NAMALWA (cell line): ENCODE measurements at regions not wholly inside any gene's neighbourhood (a gene's known extent, or its start where the extent isn't known, plus 50 kb on each side); places are given as distances from the start of the nearest gene placed in this dataset.
"Not testable (repeated sequence)": the region's sequence is repeated elsewhere in the genome, so short reads cannot be mapped to it uniquely, and the experiment has no call there.

Experiments
- DNase-seq: peaks from one replicate; pipeline ENCODE4 v3.0.0-alpha.2; 2015; ENCODE audit warnings: low spot score

DNA sequence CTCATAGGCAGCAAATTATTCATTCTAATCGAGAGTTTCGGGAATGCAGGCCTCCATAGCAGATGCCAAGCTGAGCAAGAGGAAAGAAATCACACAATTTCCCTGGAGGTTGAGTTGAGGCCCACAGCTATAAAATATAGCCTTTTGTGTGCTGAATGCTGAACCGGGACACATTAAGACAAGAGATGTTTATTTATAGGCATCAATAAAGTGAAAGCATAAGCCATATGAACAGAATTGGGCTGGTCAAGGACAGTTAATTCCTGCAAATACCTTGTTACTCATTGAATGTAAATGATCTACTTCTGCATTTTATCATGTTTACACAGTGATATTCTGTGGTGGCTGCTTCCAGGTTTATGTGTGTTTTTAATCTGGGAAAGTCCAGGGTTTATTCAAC, 461.7 kb downstream of the KLF12 start:
- DNase-seq: no peak

DNA sequence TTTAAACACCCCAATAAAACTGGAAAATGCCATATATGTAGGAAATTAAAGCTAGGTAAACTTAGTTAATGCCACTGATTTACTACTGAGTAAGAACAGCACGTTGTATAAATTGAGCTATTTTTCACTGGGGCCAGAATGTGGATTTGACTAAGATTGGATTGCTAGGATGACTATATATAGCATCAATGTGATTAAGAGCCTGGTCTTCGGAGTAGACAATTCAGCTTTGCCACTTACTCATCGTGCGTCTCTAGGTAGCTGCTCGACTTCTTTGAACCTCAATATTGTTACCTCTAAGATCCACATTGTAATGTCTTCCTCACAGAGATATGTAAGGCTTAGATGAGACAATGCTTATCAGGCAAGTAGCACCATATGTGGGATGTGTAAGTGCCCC, 462.5 kb downstream of the KLF12 start:
- no peak for DNase-seq

DNA sequence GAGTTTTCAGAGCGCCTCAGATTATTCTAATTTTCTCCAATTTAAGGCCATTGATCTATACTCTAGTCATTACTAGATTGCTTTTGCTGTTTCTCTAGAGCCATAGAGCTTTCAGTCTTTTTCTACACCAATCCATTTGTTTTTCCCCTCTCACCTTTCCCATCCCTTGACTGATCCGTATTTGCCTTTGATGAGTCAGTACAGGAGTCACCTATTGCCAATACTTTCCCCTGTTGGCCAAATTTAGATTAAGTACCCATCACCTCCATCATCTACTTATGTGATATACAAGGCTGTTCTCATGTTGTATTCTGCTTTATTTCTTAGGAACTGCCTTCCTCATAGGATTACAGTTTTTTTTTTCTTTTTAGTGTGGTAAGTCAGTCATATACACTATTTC, 463.2 kb downstream of the KLF12 start:
- DNase-seq: no peak

DNA sequence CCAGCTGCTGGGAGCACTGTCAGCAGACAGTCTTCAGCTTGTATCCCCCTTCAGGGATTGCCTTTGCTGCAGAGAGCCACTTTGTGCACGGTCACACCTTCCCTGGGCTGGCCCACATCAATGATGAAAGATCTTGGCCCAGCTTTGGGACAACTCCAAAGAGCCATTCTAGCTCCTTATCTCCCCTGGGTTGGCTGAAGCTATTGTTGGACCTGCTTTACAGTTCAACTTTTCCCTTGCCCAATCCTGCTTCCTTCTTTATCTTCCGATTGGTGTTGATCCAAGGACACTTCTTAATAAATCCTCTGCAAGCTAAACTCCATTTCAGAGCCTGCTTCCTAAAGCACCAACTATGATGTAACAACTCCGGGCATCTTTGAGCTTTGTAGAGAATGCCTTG, 466.4 kb downstream of the KLF12 start:
- no peak for DNase-seq

DNA sequence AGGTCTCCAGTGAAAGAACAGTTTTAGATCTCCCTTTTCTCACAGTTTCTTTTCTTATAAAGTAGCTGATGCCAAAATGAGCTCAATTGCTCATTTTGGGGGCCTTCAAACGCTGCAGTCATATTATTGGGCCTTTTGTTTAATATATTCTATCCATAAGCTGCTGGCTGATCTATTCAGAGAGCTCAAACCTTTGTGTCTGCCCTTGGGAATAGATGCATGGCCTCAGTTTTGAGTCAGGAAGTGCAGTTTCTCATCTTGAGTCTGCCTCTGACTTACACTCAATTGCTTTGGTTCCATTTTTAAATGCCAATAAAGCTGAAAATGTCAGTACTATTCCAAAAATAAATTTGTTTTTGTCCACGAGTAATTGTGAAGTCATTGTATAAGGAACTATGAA, 468.9 kb downstream of the KLF12 start:
- no peak for DNase-seq

DNA sequence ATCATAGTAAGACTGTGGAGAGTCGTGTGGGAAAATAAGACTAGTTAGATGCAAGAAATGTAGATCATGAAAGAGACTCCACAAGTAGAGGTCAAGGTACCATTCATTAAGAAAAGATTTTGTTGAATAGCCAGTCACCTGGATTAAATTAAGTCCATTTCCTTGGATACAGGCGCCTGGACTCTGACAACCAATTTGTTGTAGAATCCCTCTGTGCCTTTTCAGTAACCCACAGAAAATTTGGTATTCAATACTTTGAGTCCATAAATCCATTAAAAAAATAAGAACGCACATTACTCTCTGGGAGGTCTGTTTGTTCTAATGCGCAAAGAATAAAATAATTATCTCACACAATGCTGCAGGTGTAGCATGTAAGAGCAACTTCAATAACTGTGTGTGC, 469.4 kb downstream of the KLF12 start:
- no peak for DNase-seq

DNA sequence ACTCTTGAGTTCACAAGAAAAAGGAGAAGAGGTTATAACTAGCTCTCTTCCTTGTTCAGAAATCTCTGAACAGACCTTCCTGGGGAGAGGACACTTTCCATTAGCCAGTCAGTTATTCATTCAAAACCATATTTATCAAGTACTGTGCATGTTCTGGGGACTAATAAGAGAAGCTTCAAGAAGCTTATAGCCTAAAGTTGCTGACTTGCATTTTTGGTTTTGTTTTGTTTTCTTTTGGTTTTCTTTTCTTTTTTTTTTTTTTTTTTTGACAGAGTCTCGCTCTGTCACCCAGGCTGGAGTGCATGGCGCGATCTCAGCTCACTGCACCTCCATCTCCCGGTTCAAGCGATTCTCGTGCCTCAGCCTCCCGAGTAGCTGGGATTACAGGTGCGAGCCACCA, 471.4 kb downstream of the KLF12 start:
- DNase-seq: no peak

DNA sequence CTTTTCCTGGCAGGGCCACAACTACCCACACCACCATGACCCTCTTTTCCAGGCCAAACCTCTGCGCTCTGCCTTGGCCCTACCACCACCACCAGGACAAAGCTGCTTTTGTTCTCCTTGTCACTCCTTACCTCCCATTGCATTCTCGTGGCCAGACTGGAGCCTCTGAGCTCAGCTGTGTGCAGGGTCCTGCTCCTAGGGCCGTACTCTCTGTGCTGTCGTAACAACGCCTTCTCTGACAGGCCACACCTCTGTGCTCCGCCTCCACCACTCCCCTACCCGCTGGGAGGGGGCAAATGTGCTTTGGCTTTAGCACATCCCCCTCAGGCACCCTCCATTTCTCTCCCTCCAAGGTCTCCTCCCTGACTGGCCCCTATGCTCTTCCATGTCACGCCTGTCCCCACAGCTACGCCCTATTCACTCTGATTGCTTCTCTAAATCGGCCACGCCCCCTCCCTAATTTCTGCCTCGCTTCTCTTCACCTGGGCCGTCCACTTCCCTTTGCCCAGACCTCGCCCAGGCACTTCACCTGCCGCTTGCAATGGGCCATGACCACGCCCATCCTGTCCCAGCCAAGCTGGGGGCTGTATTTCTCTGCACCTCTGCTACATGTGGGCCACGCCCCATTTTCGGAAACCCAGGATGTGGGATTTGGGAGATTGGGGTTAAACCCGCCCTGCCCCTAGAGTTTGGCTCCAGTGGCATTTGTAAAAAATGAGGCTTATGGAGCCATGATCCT, 472.3 kb downstream of the KLF12 start:
- no peak for DNase-seq

DNA sequence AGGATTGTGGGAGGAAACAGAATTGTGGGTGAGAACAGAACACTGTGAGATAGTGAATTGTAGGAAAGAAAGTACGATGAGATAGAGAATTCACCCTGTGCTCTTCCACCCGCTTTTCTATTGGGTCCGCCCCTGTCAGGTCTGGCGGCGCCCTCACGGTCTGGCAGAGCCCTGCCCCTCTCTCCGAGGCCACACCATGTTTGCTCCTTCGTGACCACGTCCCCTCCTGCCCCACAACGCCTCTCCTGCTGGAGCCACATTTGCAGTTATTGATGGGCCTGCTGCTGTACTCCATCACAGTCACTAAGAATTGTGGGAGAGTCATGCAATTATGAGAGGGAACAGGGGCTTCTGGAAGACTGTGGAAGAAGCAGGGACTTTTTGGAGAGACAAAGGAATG, 473.1 kb downstream of the KLF12 start:
- DNase-seq: no peak

DNA sequence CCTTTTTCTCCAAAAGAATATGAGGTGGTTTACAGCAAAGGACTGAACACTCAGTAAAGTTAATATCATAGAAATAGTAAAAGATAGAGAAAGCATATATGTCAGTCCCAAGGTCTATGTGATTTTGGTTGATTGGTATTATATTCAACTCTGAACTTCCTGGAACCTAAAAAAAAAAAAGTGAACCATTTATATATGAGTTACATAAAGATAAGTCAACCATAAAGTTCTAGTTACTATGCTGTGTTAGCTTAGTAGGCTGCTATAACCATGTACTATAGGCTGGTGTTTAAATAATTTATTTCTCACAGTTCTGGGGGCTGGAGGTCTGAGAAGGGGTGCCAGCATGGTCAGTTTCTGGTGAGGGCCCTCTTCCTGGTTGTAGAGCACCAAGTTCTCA, 475.6 kb downstream of the KLF12 start:
- DNase-seq: no peak

DNA sequence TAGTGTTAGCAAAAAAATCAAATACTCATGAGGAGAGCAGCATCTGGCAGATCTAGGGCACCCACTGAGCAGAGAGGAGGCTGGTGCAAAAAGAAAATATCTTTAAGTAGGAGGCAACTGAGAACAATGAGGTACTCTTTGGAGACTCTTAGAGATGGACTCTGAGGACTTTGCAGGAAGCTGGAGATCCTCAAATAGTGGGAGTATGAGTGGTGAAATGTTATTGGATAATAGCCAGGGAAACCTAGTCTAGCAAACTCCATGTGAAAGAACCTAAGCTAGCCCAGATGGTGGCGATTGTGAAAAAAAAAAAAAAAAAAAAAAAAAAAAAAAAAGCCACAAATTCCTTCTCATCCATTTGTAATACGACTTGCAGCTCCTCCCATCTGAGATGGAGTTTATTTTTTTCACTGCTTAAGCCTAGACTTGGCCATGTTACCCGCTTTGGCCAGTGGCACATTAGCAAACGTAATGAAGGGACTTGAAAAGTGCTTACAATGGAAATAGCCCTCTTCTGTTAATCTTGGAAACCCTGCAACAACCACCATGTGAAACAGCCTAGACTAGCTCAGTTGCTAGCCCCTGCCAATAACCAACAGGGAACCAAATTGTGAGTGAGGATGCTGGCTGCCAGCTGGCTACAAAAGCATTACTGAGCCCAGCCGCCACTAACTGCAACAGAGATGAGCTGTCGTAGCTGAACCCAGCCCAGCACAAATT, 476.2 kb downstream of the KLF12 start:
- DNase-seq: no peak

DNA sequence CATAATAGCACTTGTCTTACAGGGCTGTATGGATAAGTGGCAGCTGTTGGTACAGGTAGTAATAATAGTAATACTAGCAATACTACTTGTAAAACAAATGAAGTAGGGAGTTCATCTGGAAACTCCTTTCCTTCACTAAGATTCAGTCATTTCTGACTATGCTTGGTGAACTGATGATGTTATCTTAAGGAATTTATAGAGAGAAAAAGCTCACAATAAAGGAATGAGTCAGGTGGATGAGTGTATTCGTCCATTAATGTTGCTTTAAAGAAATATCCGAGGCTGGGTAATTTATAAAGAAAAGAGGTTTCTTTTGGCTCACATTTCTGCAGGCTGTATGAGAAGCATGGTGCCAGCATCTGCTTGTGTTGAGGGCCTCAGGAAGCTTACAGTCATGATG, 477.3 kb downstream of the KLF12 start:
- no peak for DNase-seq

DNA sequence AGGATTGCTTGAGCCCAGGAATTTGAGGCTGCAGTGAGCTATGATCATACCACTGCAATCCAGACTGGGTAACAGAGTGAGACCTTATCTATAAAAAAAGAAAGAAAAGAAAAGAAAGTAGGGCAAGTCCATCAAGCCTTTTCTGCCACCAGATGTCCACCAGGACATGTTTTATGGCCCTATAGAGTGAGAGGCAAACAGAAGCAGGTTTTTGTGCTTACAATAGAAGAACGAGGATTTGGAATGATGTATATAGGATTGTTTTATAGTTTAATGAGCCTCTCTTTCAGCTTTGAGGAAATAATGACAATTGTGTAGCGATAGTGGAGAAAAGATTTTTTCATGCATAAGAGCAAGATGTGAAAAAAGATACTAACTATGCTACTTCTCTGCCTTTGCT, 480.5 kb downstream of the KLF12 start:
- DNase-seq: no peak

DNA sequence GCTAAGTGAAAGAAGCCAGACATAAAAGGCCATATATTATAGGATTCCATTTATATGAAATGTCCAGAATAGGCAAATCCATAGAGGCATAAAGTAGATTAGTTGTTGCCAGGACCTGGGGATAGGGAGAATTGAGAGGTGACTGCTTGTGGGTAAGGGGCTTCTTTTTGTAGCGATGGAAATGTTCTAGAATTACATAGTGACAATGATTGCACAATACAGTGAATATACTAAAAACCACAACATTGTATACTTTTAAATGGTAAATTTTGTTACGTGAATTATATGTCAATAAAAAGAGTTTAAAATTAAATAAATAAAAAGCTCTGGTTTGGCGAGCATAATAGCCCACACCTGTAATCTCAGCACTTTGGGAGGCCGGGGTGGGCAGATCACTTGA, 486.8 kb downstream of the KLF12 start:
- DNase-seq: no peak

DNA sequence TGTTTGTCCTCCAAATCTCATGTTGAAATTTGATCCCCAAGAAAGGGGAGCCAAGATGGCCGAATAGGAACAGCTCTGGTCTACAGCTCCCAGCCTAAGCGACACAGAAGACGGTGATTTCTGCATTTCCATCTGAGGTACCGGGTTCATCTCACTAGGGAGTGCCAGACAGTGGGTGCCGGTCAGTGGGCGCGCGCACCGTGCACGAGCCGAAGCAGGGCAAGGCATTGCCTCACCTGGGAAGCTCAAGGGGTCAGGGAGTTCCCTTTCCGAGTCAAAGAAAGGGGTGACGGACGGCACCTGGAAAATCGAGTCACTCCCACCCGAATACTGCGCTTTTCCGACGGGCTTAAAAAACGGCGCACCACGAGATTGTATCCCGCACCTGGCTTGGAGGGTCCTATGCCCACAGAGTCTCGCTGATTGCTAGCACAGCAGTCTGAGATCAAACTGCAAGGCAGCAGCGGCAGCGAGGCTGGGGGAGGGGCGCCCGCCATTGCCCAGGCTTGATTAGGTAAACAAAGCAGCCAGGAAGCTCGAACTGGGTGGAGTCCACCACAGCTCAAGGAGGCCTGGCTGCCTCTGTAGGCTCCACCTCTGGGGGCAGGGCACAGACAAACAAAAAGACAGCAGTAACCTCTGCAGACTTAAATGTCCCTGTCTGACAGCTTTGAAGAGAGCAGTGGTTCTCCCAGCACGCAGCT, 493.6 kb downstream of the KLF12 start:
- not testable (repeated sequence) for DNase-seq

DNA sequence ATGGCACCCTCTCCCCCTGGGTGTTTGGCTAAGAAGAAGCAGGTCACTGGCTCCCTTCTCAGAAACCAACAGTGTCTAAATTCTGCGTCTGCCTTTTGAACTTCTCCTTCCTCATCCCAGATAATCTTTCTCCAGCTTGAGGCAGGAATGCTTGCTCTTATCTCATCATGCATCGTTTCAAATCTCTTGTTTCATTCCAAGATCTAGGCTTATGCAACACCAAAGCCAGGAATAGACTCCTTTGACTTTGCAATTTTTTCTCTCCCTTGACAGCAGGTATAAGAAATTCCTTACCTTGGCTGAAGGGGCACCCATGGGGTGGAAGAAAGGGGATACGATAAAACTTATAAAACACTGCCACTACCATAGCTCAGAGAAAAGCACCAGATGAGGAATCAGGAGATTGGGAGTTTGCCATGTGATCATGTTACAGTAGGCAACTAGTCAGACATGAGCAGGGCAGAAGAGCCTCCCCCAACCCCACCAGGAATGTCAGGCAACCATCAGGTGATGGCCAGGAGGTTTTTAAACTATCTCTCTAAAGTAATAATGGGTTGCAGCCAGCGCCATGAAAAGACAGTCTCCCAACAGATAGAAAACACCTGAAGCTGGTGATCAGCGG, 498.9 kb downstream of the KLF12 start:
- DNase-seq: no peak

DNA sequence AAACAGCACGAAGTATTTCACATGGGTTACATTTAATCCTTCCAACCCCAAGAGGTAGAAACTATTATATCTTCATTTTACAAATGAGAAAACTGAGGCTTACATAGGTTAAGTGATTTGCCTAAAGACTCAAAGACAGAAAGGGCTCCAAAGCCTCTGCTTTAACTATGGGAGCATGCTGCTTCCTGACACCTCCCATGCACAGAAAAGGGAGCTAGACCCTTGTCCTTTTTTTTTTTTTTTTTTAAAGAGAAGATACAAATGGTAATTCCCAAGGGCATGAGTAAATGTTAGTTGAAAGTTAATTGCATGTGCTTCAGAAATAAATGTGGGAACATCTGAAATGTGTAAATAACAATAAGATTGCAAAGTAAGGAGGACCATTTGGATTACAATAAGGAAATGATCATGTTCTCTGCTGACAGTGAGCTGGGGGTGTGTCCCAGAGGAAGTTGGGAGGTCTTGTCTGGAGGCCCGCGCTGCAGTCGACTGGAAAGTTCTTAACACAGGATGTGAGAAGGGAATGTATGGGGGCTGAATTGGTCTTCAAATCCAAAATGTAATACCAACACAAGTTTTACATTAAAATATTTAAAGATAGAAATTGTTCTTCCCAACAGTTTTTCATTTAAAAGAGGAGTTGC, 500.3 kb downstream of the KLF12 start:
- no peak for DNase-seq

DNA sequence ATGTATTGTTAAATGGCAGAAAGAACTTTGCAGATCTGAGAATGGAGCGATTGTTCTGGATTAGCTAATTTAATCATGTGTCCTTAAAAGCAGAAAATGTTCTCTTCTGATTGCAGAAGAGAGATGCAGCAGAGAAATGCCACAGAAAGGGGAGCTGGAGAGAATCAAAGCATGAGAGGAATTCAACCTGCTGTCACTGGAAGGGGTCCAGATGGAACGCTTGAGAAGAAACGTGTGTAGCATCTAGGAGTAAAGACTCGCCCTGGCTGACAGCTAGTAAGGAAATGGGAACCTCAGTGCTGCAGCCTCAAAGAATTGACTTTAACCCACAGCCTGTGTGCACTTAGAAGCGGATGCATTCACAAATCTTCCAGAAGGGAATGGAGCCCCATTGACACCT, 502.8 kb downstream of the KLF12 start:
- DNase-seq: no peak

DNA sequence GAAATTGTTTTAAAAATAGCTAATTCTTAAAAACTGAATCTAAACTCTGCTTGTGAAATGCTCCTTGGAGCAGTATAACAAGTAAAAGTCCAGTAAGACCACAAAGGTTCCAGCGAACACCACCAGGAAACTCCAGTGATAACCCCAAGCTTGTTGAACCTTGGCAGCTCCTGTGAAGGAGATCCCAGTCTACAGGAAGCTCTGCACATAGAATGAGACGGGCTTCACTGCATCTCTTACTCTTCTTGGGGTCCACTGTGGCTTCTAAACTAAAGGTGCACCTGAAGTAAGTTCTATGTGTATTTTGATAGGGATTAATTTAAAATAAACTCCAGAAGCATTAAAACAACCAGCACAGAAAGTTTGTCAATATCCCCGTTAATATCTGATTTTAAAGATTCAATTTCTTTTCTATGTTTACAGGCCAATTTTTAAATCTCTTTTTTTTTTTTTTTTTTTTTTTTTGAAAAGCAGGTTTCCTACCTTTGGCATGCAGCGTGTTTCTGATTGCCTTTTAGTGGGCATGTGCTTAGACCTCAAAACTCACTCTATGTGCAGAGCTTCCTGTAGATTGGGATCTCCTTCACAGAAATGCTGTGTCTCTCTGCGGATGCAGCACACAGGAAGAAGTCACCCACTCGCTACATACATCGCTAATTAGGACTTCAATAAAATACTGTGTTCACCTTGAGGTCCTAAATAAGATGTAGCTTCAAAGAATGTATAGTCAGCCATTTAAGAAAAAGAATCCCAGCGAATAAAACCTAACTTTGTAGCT, 508.5 kb downstream of the KLF12 start:
- DNase-seq: no peak

DNA sequence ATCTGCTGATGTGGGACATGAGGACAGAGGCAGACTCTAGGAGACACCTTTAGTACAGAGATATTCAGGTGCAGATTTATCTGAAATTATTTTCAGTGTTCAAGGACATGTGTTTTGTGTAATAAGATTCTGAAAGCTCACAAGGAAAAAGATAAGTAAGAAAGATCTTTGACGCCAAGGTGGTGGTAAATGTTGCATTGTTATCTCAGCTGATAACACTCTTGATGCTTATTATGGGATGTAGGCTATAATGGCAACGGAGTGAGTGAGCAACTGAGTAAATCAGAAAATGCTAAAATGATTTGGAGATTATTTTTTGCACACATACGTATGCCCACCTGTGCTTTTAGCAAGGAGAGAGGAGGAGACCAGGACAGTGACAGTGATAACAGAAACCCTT, 510.9 kb downstream of the KLF12 start:
- no peak for DNase-seq

DNA sequence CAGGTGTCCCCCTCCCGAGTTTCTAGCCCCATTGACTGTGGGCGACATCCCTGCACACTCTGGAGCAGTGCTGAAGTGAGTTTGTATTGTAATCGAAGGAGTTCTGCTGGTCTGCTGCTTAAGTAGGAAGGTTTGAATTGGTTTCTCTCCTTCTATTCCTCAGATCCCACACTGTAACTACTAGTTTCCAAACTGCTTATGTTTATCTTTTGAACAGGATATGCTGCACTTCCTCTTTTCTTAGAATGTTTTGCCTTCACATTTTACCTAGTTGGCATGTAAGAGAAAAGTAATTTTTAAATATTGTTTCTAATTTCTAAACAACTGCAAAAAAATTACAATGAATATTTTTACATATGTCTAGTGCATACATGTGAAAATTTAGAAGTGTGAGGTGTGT, 511.8 kb downstream of the KLF12 start:
- DNase-seq: no peak
